GM18502 (cell line): ENCODE measurements at regions not wholly inside any gene's neighbourhood (a gene's known extent, or its start where the extent isn't known, plus 50 kb on each side); places are given as distances from the start of the nearest gene placed in this dataset.
A peak's percentile ranks its signal among the peaks of the same experiment; 100 is the strongest.
"Not testable (repeated sequence)": the region's sequence is repeated elsewhere in the genome, so short reads cannot be mapped to it uniquely, and the experiment has no call there.

ENCODE experiments used
- ATAC-seq: cut with Tn5 transposase; IDR thresholded peaks from one replicate; pipeline ENCODE4 v1.9.1; 2021; ENCODE audit warnings: mild to moderate bottlenecking; ENCODE audit not compliant: unreplicated experiment, poor library complexity

DNA sequence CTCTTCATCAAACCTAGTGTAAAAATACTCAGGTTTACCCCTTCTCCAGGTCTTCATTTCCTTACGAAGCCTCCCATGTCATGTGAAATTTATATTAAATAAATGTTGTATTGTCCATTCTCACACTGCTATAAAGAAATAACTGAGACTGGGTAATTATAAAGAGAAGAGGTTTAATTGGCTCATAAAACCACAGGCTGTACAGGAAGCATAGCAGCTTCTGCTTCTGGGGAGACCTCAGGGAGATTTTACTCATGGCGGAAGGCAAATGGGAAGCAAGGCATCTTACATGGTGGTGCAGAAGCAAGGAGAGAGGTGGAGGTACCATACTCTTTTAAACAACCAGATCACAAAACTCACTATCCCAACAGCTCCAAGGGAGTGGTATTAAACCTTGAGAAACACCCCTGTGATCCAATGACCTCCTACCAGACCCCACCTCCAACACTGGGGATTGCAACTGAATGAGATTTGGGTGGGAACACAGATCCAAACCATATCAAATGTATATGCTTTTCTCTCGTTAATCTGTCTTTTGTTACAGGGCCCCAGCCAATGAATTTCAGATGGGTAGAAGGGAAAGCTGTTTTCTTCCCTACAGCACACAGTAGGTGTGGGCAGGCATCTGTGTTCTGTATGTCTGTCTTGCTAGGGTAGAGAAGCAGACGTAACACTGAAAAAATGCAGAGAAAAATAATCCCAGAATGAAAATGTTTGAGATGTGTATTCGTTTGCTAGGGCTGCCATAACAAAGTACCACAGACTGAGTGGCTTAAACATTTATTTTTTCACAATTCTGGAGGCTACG lies 88.0 kb upstream of the BTN3A2 start:
- no peak for ATAC-seq

DNA sequence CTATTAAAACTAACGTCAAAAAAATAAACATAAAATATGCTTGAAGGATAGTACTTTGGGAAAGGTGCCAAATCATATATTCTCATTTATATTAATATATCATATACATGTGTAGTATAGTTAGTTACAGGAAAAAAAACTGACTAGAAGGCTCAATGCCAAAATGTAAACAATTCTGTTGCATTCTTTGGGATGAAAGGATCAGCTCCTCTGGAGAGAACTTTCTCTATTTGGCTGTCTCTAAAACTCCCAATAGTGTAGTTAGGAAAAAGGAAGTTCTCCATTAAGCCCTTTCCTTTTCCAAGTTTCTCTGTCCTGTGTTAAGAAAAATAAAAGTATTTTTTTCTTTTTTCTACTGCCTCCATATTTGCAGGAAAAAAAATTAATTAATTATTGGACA lies 86.5 kb upstream of the BTN3A2 start:
- no peak for ATAC-seq

DNA sequence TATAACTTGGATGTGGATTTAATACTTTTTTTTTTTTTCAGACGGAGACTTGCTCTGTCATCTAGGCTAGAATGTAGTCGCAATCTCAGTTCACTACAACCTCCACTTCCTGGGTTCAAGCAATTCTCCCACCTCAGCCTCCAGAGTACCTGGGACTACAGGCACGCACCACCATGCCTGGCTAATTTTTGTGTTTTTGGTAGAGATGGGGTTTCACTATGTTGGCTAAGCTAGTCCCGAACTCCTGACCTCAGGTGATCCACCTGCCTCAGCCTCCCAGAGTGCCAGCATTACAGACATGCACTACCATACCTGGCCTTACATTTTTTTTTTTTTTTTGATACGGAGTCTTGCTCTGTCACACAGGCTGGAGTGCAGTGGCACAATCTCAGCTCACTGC lies 85.6 kb upstream of the BTN3A2 start:
- not testable (repeated sequence) for ATAC-seq

DNA sequence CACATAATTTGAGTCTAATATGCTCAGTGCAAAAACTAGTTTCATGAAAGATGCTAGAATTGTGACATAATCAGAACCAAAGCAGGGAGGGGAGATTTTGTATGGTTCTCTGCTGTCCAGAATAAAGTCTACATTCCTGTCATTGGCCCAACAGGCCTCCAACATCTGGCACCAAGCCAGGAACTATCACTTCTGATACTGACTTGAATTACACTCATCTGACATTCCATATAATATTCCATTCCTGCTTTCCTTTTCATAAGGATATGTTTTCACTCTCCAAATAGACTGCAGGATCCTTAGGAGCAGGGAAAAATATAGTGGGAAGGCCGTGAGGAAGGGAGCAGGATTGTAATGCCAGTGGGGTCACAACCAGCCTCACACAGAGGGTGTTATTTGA lies 84.6 kb upstream of the BTN3A2 start:
- no peak for ATAC-seq

DNA sequence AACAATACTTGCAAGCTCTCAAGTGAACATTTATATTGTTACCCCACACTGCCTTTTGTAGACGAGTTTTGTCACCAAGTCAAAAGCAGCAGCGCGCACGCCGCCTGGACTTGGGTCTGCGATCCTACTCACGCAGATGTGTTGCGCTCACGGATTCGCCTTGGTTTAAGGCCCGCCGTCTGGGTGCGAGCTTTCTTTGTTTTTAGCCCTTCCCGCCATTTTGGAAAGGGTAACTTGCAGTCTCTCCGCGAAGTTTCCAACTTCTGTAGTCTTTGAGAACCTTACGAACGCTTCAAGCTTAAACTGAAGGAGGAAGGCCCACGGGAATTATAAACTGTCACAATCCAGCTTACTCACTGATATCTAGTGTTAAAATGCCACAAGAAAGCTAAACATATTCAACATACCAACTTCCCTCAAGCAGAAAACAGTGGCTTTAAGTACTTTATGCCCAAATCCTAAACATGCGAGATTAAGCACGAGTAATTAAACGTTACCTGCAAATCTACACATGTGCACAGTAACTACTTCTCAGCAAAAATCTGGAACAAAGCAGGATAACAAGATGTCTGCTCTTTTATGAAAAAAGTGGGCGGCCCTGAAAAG lies 80.4 kb upstream of the BTN3A2 start:
- ATAC-seq, result no peak

DNA sequence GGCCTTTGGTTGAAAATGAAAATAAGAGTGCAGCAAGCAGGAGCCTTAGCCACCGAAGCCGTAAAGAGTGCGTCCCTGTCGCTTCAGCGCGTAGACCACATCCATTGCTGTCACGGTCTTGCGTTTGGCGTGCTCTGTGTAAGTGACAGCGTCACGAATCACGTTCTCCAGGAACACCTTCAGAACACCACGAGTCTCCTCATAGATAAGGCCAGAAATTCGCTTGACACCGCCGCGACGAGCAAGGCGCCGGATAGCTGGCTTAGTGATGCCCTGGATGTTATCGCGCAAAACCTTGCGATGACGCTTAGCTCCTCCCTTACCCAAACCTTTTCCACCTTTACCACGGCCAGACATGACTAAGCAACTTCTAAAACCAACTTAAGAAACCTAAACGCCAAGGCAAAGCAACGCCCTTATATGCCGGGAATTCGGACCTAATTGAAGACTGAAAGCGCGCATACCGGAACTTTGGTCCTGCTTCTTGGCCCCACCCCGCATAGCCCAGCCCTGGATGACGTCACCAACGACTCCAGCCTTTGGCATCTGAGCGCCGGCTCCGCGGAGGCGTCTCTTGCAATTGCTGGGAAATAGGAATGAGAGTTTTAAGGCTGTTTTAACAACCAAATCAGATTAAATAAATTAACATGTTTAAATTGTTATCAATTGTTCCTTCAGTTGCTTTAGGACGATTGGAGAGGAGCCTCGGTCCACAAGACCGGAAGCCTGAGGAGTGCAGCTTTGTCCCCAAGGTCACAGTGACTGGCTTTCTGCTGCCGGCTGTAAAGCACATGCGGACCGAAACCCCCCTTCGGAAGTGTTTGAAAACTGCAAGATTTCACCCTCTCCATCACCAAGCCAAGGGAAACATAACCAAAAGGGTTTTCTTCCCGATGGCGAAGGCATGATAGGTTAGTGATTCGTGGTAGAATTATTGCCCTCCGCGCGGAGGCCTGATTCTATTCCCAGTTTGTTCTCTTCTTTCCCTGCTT lies 79.6 kb upstream of the BTN3A2 start:
- peak; percentile 74 for ATAC-seq

DNA sequence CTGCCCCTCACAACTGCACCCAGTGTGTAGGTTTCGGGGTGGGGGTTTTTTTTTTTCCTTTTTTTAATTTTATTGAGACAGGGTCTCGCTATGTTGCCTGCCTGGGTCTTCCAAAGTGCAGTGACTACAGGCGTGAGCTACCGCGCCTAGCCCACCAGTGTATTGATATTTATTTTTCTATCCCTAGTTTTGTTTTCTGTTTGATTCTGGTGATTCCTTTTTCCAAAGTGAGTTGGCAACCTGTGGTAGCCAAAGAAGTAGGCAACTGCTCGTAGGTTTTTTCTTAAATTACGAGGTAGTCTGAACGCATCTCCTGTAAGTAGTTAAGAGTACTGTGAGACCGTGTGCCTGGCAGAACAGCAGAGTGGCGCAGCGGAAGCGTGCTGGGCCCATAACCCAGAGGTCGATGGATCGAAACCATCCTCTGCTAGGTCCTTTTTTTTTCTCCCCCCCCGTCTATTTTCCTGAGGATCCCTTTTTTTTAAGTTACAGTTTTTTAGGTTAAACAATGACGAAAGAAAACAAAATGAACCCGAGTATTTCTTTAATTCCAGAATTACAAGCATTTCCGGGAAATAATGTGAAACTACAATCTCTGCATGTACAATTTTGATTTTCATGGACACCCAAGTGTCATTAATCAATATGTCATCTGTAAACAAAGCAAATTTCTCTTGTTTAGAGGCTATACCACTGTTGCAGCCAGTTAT lies 78.7 kb upstream of the BTN3A2 start:
- ATAC-seq, result no peak

DNA sequence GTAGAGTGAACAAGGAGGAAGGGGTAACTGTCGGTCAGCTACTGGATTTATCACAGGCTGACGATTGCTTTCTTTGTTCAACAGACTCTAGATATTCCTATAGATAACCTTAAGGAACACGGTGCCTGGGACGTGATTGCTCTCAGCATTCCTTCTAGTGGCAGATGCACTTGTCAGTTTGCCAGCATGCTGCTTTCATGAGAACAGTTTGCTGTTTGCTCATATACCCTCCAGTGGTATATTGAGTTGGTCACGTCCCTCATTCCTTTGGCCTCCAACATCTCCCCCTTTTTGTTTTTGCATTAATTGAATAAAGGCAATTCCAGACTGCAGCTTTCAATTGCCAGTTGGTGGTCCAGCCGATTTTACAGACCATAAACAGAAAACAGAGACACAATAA lies 76.8 kb upstream of the BTN3A2 start:
- no peak for ATAC-seq

DNA sequence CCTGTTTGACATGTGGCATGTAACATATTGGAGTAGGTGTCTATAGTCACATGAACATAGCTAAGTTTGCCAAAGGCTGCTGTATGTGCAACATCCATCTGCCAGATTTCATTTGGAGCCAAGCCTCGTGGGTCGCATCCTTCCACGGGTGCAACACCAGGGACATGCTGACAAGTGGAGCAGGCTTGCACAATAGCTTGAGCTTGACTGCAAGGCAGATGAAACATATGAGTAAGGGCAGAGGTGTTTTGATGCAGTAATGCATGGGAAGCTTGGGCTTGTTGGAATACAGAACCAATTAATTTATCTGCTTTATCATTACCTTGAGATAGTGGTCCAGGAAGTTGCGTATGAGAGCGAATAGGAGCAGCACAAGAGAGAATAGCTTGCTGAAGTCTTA lies 74.1 kb upstream of the BTN3A2 start:
- ATAC-seq, result no peak

DNA sequence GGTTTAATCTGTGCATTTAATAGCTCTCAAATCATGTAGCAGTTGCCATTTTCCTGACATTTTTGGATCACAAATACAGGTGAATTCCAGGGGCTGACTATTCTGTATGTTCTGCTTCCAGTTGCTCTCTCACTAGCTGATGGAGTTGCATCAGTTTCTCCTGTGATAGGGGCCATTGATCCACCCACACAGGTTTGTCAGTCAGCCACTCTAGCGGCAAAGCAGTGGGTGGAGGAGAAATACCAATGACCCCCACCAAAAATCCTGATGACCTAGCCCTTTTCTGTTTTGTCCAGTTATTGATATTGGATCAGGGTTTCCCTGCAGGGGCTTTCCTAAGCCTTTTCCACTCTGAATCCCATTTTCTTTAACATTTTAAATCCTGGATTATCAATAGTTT lies 72.3 kb upstream of the BTN3A2 start:
- ATAC-seq, result no peak

DNA sequence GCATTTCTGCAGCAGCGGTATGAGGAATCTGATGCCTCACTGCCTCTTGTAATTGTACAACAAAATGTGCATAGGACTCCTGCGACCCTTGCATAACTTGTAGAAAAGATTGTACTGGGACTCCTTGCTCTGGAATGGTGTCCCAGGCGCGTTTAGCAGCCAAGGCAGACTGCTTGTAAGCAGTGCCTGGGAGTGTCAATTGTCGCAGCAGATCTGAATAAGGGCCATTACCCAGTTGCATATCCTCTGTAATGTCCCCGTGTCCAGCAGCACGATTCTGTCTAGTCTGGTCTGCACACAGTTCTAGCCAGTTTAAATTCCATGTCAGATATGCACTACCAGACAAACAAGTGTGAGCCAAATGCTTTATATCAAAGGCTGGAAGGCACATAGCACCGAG lies 70.7 kb upstream of the BTN3A2 start:
- ATAC-seq, result no peak

DNA sequence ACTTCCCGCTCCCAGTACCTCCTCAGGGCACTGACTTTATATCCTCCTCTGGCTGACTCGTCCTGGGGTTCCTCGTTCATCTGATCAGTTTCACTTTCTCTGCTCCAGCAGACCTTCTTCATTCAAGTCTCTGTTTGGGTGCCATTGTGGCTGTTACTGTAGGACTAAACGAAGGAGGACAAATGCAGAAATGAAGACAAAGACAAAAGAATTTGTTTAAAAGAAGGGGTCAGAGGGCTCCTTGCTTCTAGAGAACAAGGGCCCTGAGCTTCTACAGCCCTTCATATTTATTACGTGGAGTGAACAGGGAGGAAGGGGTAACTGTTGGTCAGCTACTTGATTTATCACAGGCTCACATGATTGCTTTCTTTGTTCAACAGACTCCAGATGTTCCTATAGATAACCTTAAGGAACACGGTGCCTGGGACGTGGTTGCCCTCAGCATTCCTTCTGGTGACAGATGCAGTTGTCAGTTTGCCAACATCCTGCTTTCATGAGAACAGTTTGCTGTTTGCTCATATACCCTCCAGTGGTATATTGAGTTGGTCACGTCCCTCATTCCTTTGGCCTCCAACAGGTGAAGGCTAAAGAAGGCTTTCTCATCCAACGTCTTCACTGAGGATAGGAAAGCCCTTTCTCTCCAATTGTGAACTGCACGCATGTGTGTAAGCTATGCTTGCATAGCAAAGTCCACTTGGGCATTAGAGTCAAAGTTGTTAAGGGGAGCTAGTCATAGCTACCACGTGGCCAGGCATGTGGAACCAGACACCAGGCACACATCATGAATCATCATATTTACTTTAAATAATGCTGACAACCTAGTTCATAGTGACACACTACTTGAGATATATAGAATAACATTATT lies 69.1 kb upstream of the BTN3A2 start:
- no peak for ATAC-seq

DNA sequence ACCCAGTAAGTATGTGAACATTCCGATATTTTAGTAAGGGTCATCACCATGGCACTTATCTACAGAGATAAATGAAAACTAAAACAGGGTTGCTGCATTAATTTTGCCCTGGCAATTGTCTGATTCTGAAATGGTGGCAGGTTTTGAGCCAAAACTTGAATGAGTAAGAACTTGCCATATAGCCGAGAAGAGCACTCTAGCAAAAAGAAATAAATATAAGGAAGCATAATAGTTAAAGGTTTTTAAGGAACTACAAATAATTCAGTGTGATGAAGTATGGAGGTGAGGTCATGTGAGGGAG lies 68.5 kb upstream of the BTN3A2 start:
- no peak for ATAC-seq

DNA sequence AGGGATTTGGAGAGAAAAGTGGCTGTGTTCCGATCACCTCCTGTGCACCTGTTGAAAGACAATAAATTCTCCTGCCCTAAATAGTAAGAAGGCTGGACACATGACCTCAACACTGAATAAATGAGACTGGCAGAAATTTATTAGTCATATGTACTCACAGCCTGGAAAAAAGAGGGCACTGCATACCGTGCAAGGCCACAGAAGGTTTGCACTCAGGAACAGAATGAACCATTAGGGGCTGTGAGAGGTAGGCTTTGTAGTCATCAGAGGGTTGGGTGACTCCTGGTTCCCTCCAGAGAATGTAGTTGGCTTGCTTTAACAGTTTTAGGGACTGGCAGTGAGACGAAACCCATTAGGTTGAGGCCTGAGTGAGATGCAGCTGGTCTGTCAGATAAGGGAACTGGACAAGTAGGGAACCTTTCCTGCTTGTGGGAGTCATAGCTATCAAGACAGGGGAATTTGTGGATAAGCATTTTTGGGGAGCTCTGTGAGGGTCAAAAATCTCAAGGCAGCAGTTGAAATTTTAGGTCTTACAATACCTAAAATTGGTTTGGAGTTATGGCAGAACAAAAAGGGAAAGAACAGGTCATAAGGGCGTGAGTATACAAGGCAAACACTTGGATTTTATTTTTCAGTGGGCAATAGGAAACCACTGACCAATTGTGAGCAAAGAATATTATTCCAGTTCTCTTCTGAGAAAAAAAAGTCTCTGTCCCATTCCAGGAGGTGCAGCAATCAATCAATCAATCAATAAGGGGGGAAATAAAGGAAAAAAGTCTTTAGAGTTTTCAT lies 67.9 kb upstream of the BTN3A2 start:
- no peak for ATAC-seq

DNA sequence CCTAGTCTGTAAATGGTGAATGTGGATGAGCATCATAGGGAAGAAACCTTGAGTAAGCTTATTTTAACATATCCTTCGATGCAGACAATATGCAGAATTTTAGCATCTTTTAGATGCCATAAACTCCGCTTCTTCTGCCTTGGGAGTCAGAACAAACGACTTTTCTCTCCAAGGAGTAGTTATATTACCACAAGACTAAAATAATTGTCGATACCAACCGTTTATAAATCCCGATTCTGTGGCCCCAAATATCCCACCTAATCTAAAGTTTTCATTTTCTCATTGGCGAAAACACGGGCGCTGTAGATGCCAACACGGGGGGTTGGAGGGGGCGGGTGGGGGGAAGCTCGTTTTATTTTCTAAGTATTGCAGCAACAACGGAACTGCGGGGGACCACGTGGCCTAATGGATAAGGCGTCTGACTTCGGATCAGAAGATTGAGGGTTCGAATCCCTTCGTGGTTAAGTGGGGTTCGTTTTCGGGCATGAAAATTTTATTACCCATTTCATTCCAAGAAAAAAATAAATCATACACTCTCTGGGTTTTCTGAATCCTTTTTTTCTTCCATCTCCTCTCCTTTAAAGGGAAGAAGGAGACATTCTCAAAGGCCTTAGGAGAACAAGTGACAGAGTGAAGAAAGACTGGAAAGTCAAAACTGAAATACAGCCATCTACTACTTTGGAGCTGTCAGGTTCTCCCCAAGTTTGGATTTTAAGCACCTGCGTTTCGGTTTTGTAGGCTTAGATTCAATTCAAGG lies 65.5 kb upstream of the BTN3A2 start:
- ATAC-seq, result no peak

DNA sequence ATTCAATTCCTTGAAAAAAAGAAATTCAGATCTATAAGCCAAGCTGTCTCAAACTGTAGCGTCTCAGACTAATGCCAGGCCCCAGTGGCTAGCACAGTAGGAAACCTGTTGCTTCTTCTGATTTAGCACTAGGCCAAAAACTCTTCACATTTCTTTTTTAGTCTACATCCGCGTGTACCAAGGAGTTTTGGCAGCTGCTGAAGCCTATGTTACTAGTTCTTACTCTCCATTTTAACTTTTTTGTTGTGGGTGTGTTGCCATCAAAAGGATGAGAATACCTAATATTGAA lies 65.0 kb upstream of the BTN3A2 start:
- no peak for ATAC-seq

DNA sequence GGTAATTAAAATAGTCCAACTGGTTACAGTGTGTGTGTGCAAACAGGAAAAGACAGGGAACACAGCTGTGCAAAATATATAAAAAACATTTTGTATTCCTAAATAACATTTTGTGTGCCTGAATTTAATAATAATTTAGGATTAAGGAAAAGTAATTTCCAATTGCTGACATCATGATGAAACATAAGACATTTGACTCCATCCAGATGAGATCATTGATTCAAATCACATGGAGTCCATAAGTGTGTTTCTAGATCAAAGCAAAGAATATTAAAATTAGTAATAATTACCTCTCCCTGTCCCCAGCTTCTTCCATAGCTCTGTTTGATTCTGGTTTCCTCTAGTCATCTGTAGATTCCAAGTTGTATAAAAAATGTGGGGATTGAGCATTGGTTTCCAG lies 64.6 kb upstream of the BTN3A2 start:
- ATAC-seq, result no peak

DNA sequence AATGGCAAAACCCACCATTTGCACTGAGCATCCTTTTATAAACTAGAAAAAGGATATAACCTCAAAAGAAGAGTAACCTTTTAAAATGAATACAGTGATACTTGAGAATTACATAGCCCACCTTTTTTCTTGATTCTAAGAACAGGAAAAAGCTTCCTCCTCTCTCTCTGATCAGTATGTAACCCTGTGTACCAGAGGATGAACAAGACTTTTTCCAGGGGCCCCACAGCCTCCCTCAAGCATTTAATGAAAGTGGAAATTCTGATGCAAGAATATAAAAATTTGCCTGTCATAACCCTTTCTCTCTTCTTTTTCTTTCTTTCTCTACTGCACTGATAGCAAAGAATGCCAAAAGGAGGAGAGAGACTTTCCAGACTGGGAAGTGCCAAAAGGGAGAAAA lies 64.2 kb upstream of the BTN3A2 start:
- ATAC-seq, result no peak
